HG03045 (cell line): ENCODE measurements at regions not wholly inside any gene's neighbourhood (a gene's known extent, or its start where the extent isn't known, plus 50 kb on each side); places are given as distances from the start of the nearest gene placed in this dataset.
"Not testable (repeated sequence)": the region's sequence is repeated elsewhere in the genome, so short reads cannot be mapped to it uniquely, and the experiment has no call there.

ENCODE experiments used
- ATAC-seq: cut with Tn5 transposase; IDR thresholded peaks from one replicate; pipeline ENCODE4 v1.9.1; 2021; ENCODE audit warnings: mild to moderate bottlenecking, moderate library complexity; ENCODE audit not compliant: unreplicated experiment

- no peak for ATAC-seq
Measured at GRCh38 chr4:124833831-124834505, 121.4 kb upstream of the ANKRD50 start.

GRCh38 chr4:124828382-124828781, 115.8 kb upstream of the ANKRD50 start:
- no peak for ATAC-seq

- no peak for ATAC-seq
Measured at GRCh38 chr4:124817531-124817930, 105.0 kb upstream of the ANKRD50 start.

GRCh38 chr4:124812203-124812602, 99.7 kb upstream of the ANKRD50 start:
- ATAC-seq = not testable (repeated sequence)

GRCh38 chr4:124810827-124811226, 98.3 kb upstream of the ANKRD50 start:
- no peak for ATAC-seq

GRCh38 chr4:124807421-124807820, 94.9 kb upstream of the ANKRD50 start:
- ATAC-seq = no peak

- ATAC-seq = no peak
Measured at GRCh38 chr4:124806403-124806802, 93.9 kb upstream of the ANKRD50 start.

GRCh38 chr4:124804584-124804983, 92.1 kb upstream of the ANKRD50 start:
- ATAC-seq = no peak

GRCh38 chr4:124804041-124804440, 91.5 kb upstream of the ANKRD50 start:
- ATAC-seq = no peak

GRCh38 chr4:124803641-124804040, 91.1 kb upstream of the ANKRD50 start:
- peak; percentile 55 for ATAC-seq

GRCh38 chr4:124803026-124803425, 90.5 kb upstream of the ANKRD50 start:
- ATAC-seq = no peak

GRCh38 chr4:124797223-124797622, 84.7 kb upstream of the ANKRD50 start:
- no peak for ATAC-seq

- ATAC-seq = no peak
Measured at GRCh38 chr4:124790471-124790870, 77.9 kb upstream of the ANKRD50 start.

GRCh38 chr4:124786634-124787033, 74.1 kb upstream of the ANKRD50 start:
- ATAC-seq = no peak

GRCh38 chr4:124785645-124786044, 73.1 kb upstream of the ANKRD50 start:
- ATAC-seq = no peak

- ATAC-seq = no peak
Measured at GRCh38 chr4:124783847-124784246, 71.3 kb upstream of the ANKRD50 start.

GRCh38 chr4:124777007-124777406, 64.5 kb upstream of the ANKRD50 start:
- no peak for ATAC-seq

- no peak for ATAC-seq
Measured at GRCh38 chr4:124768596-124769365, 56.2 kb upstream of the ANKRD50 start.

- ATAC-seq = no peak
Measured at GRCh38 chr4:124762956-124763355, 50.4 kb upstream of the ANKRD50 start.
